ENCODE measurements at regions not wholly inside any gene's neighbourhood (a gene's known extent, or its start where the extent isn't known, plus 50 kb on each side); places are given as distances from the start of the nearest gene placed in this dataset.
"Not testable (repeated sequence)": the region's sequence is repeated elsewhere in the genome, so short reads cannot be mapped to it uniquely, and the experiment has no call there.

- no peak for DNase-seq
Observed at GRCh38 chr10:130263289-130263688, 127.1 kb downstream of the GLRX3 start.

GRCh38 chr10:130265542-130265941, 129.4 kb downstream of the GLRX3 start:
- no peak for DNase-seq

GRCh38 chr10:130282492-130283218, 146.5 kb downstream of the GLRX3 start:
- no peak for DNase-seq

GRCh38 chr10:130283219-130283545, 147.0 kb downstream of the GLRX3 start:
- DNase-seq, result no peak

GRCh38 chr10:130295761-130296160, 159.6 kb downstream of the GLRX3 start:
- DNase-seq, result not testable (repeated sequence)

- DNase-seq, result no peak
Observed at GRCh38 chr10:130300608-130301020, 164.4 kb downstream of the GLRX3 start.

GRCh38 chr10:130301021-130301892, 165.1 kb downstream of the GLRX3 start:
- no peak for DNase-seq

- no peak for DNase-seq
Observed at GRCh38 chr10:130326954-130327353, 190.8 kb downstream of the GLRX3 start.

GRCh38 chr10:130329792-130330191, 193.6 kb downstream of the GLRX3 start:
- no peak for DNase-seq

- DNase-seq, result no peak
Observed at GRCh38 chr10:130333185-130333584, 197.0 kb downstream of the GLRX3 start.

GRCh38 chr10:130335336-130335735, 199.1 kb downstream of the GLRX3 start:
- DNase-seq, result no peak

GRCh38 chr10:130336617-130337304, 200.6 kb downstream of the GLRX3 start:
- DNase-seq, result no peak

- DNase-seq, result no peak
Observed at GRCh38 chr10:130337305-130337640, 201.1 kb downstream of the GLRX3 start.

GRCh38 chr10:130337696-130338635, 201.8 kb downstream of the GLRX3 start:
- DNase-seq, result no peak

- DNase-seq, result no peak
Observed at GRCh38 chr10:130338636-130339024, 202.4 kb downstream of the GLRX3 start.

- no peak for DNase-seq
Observed at GRCh38 chr10:130339091-130339490, 202.9 kb downstream of the GLRX3 start.

GRCh38 chr10:130339911-130340310, 203.7 kb downstream of the GLRX3 start:
- no peak for DNase-seq

GRCh38 chr10:130340816-130341215, 204.6 kb downstream of the GLRX3 start:
- no peak for DNase-seq

- no peak for DNase-seq
Observed at GRCh38 chr10:130341356-130341755, 205.2 kb downstream of the GLRX3 start.

GRCh38 chr10:130345728-130346127, 209.5 kb downstream of the GLRX3 start:
- no peak for DNase-seq

- DNase-seq, result no peak
Observed at GRCh38 chr10:130350996-130351395, 214.8 kb downstream of the GLRX3 start.

- no peak for DNase-seq
Observed at GRCh38 chr10:130351466-130352290, 215.5 kb downstream of the GLRX3 start.

Data from NCI-H1694 treated with DMSO at 0.1 percent for 48 hours (cell line).